AG04450 (cell line): ENCODE measurements at regions not wholly inside any gene's neighbourhood (a gene's known extent, or its start where the extent isn't known, plus 50 kb on each side); places are given as distances from the start of the nearest gene placed in this dataset.

Source experiments
- CTCF ChIA-PET: fragments of 300-600, 350-600 bp; formaldehyde crosslinking; extraction: SDS; loops from one replicate; lab custom pipeline; 2022; ENCODE audit warnings: antibody characterized with exemption, inconsistent platforms; lab: Charles Lee
- POLR2A ChIA-PET: fragments of 350-600 bp; formaldehyde crosslinking; extraction: SDS; loops from one replicate; lab custom pipeline; 2021; ENCODE audit warnings: antibody characterized with exemption, inconsistent platforms; lab: Yijun Ruan, JAX
- DNase-seq: peaks from one replicate; pipeline ENCODE4 v3.0.0-alpha.2; 2011; ENCODE audit warnings: low read depth, low spot score
- H3K27ac ChIP-seq: one replicate; pipeline ENCODE4 v1.5.1; 2012; ENCODE audit warnings: low read depth, low read length, control low read depth
- H3K27me3 ChIP-seq: one replicate; pipeline ENCODE4 v1.6.0; 2012; ENCODE audit warnings: low read length; ENCODE audit not compliant: control insufficient read depth, insufficient read depth
- H3K4me3 ChIP-seq: 2 replicates; pipeline ENCODE4 v1.5.1; 2011; ENCODE audit warnings: mild to moderate bottlenecking, low read depth, low read length, control low read depth
- H3K9me3 ChIP-seq: 2 replicates; pipeline ENCODE4 v1.5.1; 2012; ENCODE audit warnings: low read length; ENCODE audit not compliant: control insufficient read depth, insufficient read depth
- CTCF ChIP-seq: IDR thresholded peaks from 2 replicates; pipeline ENCODE4 v1.5.1; 2011; ENCODE audit warnings: low read depth, low read length, control low read depth, inconsistent platforms

- ChIA-PET CTCF (interaction anchor here (0.7 kb wide), 1 partner anchor 34 kb away, joined by 3 read pairs; no protein-coding TSS in a partner anchor), POLR2A (interaction anchor here (0.8 kb wide), 1 partner anchor 197 kb away, joined by 3 read pairs; no protein-coding TSS in a partner anchor)
- no peak for TF ChIP-seq CTCF
- Histone ChIP-seq H3K27ac (no peak overlapping the region), H3K27me3 (no peaks in the 10 kb centered on the region), H3K9me3 (no peaks in the 10 kb centered on the region), H3K4me3 (no peak overlapping the region)
- DNase-seq: no peak
Measured at GRCh38 chr17:68737761-68738443, 136.7 kb upstream of the FAM20A start.

- TF ChIP-seq CTCF: no peak
Measured at GRCh38 chr17:68734931-68735330, 133.8 kb upstream of the FAM20A start.

GRCh38 chr17:68734187-68734900 is 133.2 kb upstream of the FAM20A start:
- Histone ChIP-seq H3K27ac (peak overlapping the region; percentile 49), H3K9me3 (no peaks in the 10 kb centered on the region), H3K27me3 (no peaks in the 10 kb centered on the region), H3K4me3 (no peak overlapping the region)
- no peak for TF ChIP-seq CTCF
- no peak for DNase-seq
- POLR2A ChIA-PET: no interaction called here
- CTCF ChIA-PET: interaction anchor here (0.6 to 1.0 kb wide), 3 partner anchors 25 to 1207 kb away, joined by 3 to 4 read pairs (median 3); no protein-coding TSS in a partner anchor

More at GRCh38 chr17:68734931-68735330, 133.8 kb upstream of the FAM20A start:
- Histone ChIP-seq H3K27ac (no peak overlapping the region), H3K4me3 (no peak overlapping the region), H3K27me3 (no peaks in the 10 kb centered on the region), H3K9me3 (no peaks in the 10 kb centered on the region)
- DNase-seq: no peak
- ChIA-PET POLR2A (no interaction called here), CTCF (interaction anchor here (0.6 to 1.0 kb wide), 2 partner anchors 65 to 1206 kb away, joined by 3 to 4 read pairs; no protein-coding TSS in a partner anchor)

GRCh38 chr17:68733241-68734176 is 132.3 kb upstream of the FAM20A start:
- Histone ChIP-seq H3K27ac (peak overlapping the region; percentile 49), H3K4me3 (no peak overlapping the region)

More at GRCh38 chr17:68733241-68734176, 132.3 kb upstream of the FAM20A start:
- no peak for TF ChIP-seq CTCF
- peak; percentile 29 for DNase-seq
- ChIA-PET POLR2A (no interaction called here), CTCF (interaction anchor here (0.6 kb wide), 1 partner anchor 26 kb away, joined by 3 read pairs; no protein-coding TSS in a partner anchor)
- Histone ChIP-seq H3K27me3 (peaks cover 4% of the 10 kb centered on the region), H3K9me3 (no peaks in the 10 kb centered on the region)
